Activated T-cell treated with anti-CD3 and anti-CD28 coated beads for 48 hours (primary cell): ENCODE measurements at regions not wholly inside any gene's neighbourhood (a gene's known extent, or its start where the extent isn't known, plus 50 kb on each side); places are given as distances from the start of the nearest gene placed in this dataset.
"Not testable (repeated sequence)": the region's sequence is repeated elsewhere in the genome, so short reads cannot be mapped to it uniquely, and the experiment has no call there.

Experiments
- DNase-seq: peaks from one replicate; pipeline ENCODE4 v3.0.0-alpha.2; 2020; ENCODE audit warnings: low read depth

DNA sequence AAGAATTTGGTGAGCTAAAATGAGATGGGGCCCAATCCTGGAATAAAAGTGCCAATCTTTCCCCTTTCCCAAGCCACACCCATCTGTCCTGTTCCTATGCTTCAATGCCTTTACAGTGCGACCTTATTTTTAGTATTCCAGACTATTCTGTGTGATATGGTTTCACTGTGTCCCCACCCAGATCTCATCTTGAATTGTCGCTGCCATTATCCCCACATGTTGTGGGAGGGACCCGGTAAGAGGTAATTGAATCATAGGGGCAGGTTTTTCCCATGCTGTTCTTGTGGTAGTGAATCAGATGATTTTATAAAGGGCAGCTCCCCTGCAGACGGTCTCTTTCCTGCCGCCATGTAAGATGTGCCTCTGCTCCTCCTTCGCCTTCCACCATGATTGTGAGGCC, 129.3 kb upstream of the KIF26B start:
- DNase-seq, result no peak

GRCh38 chr1:245023222-245023621, 131.6 kb upstream of the KIF26B start:
- DNase-seq, result no peak

DNA sequence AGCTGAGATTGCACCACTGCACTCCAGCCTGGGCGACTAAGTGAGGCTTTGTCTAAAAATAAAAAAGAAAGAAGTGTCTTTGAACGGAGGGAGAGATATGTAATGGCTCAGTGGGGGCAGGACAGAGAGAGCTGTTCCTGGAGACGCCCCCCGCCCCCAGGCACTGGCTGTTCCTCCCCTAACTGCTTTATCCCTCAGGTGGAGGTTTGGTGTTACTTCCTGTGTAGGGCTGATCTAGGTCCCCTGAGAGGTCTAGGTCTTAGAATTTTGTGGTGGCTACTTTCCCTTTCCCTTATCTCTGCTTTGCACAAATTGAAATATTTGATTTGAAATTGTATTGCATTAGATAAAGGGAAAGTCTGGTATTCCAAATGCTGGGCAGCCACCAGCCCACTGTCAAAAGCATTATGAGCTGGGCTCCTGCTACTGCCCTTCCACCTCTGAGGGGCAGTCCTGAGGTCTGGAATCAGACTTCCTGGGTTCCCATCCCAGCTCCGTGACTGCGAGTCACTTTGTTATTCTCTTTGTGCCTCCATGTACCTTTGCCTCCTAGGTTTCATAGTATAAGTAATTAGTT, 134.8 kb upstream of the KIF26B start:
- no peak for DNase-seq

GRCh38 chr1:245016700-245017099, 138.1 kb upstream of the KIF26B start:
- no peak for DNase-seq

- no peak for DNase-seq
Measured at GRCh38 chr1:245015031-245015430, 139.8 kb upstream of the KIF26B start.

- no peak for DNase-seq
Measured at GRCh38 chr1:245014247-245015029, 140.3 kb upstream of the KIF26B start.

- no peak for DNase-seq
Measured at GRCh38 chr1:245010018-245010614, 144.7 kb upstream of the KIF26B start.

DNA sequence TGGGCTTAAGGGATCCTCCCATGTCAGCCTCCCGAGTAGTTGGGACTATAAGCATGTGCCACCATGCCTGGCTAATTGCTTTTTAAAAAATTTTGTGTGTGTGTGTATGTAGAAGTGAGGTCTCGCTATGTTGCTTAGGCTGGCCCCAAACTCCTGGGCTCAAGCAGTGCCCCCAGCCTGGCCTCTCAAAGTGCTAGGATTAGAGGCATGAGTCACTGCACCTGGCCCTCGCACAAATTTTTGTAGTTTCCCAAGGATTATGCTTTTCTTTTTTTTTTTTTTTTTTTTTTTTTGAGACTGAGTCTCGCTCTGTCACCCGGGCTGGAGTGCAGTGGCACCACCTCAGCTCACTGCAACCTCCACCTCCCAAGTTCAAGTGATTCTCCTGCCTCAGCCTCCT, 144.4 kb upstream of the HNRNPU start:
- DNase-seq, result no peak

DNA sequence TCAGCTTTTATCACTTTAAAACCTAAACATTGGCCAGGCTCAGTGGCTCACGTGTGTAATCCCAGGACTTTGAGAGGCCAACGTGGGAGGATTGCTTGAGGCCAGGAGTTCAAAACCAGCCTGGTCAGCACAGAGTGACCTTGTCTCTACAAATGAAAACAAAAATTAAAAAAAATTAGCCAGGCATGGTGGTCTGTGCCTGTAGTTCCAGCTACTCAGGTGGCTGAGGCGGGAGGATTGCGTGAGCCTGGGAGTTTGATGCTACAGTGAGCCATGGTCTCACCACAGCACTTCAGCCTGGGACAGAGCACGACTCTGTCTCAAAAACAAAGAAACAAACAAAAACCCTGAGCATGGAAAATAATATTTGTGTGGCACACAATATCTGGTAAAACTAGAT, 143.5 kb upstream of the HNRNPU start:
- DNase-seq, result no peak

DNA sequence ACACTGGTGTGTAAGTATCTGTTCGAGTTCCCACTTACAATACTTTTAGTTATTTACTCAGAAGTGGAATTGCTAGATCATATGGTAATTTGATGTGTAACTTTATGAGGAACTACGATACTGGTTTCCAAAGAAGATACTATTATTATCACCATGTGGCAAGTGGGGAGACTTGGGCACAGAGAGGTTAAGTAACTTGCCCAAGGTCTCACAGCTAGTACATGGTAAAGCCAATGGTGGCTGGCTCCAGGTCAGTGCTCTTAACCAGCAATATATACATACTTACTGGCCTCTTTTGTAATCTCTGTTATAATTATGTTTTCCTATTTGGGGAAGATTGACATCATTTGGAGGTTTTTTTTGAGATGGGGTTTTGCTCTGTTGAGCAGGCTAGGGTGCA, 138.9 kb upstream of the HNRNPU start:
- DNase-seq, result no peak

- no peak for DNase-seq
Measured at GRCh38 chr1:245001252-245001651, 136.9 kb upstream of the HNRNPU start.

DNA sequence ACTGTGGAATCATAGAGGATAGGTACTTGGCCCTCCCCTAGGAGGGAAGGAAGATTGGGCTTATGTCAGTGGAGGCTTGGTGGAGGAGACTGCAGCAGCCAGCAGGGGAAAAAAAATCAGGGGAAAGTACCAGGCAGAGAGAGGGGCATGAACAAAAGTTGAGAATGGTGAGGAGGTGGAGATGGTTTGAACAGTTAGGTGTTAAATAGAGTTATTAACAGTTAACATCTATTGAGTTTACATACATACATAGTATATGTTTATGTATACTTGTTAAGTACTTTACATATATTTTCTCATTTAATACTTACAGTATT, 136.5 kb upstream of the HNRNPU start:
- no peak for DNase-seq

DNA sequence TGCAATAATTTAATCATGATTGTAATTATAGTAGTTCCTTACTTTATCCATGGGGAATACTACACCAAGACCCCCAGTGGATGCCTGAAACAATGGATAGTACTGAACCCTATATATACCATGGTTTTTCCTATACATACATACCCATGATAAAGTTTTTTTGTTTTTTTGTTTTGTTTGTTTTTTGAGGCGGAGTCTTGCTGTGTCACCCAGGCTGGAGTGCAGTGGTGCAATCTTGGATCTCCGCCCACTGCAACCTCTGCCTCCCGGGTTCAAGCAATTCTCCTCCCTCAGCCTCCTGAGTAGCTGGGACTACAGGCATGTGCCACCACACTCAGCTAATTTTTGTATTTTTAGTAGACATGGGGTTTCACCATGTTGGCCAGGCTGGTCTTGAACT, 135.3 kb upstream of the HNRNPU start:
- not testable (repeated sequence) for DNase-seq

GRCh38 chr1:244998717-244999346, 134.5 kb upstream of the HNRNPU start:
- DNase-seq, result no peak

GRCh38 chr1:244995602-244996400, 131.5 kb upstream of the HNRNPU start:
- no peak for DNase-seq

DNA sequence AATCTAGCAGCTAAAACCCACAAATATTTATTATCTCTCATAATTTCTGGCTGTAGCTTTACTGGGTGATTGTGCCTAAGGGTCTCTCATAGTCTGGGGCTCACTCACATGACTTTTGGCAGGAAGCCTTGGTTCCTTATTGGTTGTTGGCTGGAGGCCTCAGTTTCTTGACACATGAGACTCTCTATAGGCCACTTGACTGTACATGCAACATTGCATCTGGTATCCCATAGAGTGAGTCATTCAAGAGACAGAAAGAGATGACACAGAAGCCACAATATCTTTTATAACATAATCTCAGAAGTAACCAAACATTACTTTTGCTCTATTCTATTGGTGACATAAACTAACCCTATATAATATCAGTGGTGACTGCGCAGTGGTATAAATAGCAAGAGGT, 128.5 kb upstream of the HNRNPU start:
- DNase-seq, result no peak

DNA sequence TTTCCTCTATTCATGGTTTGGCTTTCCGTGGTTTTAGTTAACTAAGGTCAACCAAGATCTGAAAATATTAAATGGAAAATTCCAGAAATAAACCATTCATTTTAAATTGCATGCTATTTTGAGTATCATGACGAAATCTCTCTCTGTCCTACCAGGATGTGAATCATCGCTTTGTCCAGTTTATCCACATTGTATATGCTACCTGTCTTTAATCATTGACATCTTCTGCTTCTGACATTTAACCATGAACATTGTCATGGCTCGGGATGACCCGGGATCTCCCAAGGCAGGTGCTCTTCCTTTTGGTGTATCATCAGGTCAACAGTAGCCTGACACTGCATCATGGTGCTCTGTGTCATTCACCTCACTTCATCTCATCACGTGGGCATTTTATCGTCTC, 125.5 kb upstream of the HNRNPU start:
- DNase-seq, result no peak

DNA sequence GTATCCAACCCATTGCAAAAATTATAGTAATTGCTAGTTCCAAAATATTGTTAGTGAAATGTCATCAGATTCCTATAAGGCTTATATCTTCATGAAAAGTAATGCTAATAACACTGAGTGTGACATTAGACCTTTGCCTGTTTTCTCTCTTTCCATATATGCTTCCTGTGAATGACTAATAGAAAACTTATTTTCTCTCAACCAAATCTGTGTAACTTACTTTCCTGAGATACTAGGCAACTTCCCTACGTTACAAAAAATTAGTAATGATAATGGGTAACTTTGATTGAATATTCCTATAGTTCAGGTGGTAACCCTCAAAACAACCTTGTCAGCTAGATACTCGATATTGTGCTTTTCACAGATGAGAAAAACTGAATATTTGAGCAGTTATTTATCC, 124.2 kb upstream of the HNRNPU start:
- DNase-seq, result no peak

DNA sequence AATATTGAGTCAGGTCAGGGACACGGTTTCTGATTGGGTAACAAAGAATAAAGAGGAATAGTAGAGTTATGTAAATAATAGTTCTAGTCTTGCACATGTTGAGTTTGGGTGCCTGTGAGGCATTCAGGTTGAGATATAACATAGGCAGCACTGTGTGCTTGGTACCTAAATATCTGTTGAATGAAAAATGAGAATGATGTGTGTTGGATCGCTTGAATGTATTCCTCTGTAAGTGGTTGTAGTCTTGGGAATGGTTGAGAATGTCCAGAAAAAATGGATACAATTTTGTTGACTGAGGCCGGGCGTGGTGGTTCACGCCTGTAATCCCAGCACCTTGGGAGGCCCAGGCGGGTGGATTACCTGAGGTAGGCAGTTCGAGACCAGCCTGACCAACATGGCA, 116.3 kb upstream of the HNRNPU start:
- DNase-seq, result no peak

- no peak for DNase-seq
Measured at GRCh38 chr1:244974550-244974949, 110.2 kb upstream of the HNRNPU start.

DNA sequence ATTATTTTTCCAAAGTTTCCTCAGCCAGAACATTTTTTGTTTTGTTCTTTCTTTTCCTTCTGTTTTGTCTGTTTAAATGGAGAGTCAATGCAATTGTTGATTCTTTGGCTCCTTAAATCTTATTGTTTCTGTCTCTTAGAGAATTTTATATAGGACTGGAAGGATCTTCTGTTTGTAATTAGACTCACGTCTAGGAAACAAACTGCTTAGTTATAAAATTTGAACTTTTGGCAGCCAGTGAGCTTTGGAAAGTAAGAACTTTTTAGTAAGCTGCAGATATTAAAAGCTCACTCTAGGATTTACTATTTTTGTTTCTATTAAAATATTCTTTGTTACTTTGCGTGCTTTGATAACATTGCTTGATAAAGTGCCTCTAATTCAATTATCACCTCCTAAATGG, 109.8 kb upstream of the HNRNPU start:
- no peak for DNase-seq

DNA sequence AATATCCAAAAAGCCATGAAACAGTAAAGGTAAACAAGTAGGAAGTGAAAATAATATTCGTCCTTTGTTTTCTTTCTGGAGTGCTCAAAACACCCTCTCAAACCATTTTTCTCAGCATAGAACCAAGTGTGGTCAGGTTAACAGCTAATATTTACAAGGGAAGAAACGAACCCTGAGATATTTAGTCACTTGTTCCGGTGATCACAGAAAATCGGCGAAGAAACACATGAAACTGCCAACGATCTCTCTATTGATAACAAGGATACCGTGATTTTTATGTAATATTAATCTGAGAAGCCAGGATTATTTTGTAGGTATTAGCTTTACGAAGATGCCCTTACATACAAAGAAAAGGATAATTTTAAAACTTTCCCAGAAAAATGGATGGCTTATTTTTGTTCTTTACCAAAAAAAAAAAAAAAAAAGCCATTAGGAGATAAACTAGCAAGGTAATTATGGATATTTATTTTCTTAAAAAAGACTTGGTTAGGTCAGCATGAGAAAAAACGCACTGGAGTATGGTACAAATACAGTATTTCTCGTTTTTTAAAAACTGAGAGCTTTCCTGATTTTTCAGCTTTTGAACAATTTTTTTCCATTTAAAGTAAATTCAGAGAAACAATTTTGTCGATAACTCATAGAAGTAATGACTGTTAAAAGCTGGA, 107.3 kb upstream of the HNRNPU start:
- DNase-seq, result no peak
